MM.1S (cell line): ENCODE measurements at regions not wholly inside any gene's neighbourhood (a gene's known extent, or its start where the extent isn't known, plus 50 kb on each side); places are given as distances from the start of the nearest gene placed in this dataset.

Source experiments
- DNase-seq: peaks from one replicate; pipeline ENCODE4 v3.0.0-alpha.2; 2015
- H2AFZ ChIP-seq: fragments of 300-600 bp; sonication (generic); 2 replicates; pipeline ENCODE4 v1.6.0; 2016; ENCODE audit warnings: antibody characterized with exemption, low read length
- H3F3A ChIP-seq: fragments of 300-600 bp; sonication (generic); 2 replicates; pipeline ENCODE4 v1.6.1; 2016; ENCODE audit warnings: mild to moderate bottlenecking, antibody characterized with exemption, low read length, moderate library complexity, mixed read lengths; ENCODE audit not compliant: insufficient read depth
- H3K27ac ChIP-seq: fragments of 300-600 bp; sonication (generic); 2 replicates; pipeline ENCODE4 v1.5.1; 2016; ENCODE audit warnings: mild to moderate bottlenecking, low read length
- H3K27me3 ChIP-seq: fragments of 300-600 bp; sonication (generic); replicated peaks from 2 replicates; pipeline ENCODE4 v1.6.0; 2016; ENCODE audit warnings: low read length; ENCODE audit not compliant: insufficient read depth
- H3K36me3 ChIP-seq: fragments of 300-600 bp; sonication (generic); replicated peaks from 2 replicates; pipeline ENCODE4 v1.6.1; 2016; ENCODE audit warnings: mild to moderate bottlenecking, low read length, mixed read lengths; ENCODE audit not compliant: insufficient read depth
- H3K4me1 ChIP-seq: fragments of 300-600 bp; sonication (generic); 2 replicates; pipeline ENCODE4 v1.6.1; 2016; ENCODE audit warnings: low read length, mixed read lengths
- H3K4me2 ChIP-seq: fragments of 300-600 bp; sonication (generic); 2 replicates; pipeline ENCODE4 v1.6.0; 2016; ENCODE audit warnings: low read depth, low read length
- H3K4me3 ChIP-seq: fragments of 300-600 bp; sonication (generic); 2 replicates; pipeline ENCODE4 v1.5.1; 2016; ENCODE audit warnings: low read length, mixed read lengths
- H3K79me2 ChIP-seq: fragments of 300-600 bp; sonication (generic); 2 replicates; pipeline ENCODE4 v1.6.1; 2016; ENCODE audit warnings: mixed run types, low read length, mixed read lengths
- H3K9ac ChIP-seq: fragments of 300-600 bp; sonication (generic); 2 replicates; pipeline ENCODE4 v1.6.1; 2016; ENCODE audit warnings: low read length, mixed read lengths
- H3K9me2 ChIP-seq: fragments of 300-600 bp; sonication (generic); replicated peaks from 2 replicates; pipeline ENCODE4 v1.6.1; 2016; ENCODE audit warnings: mild to moderate bottlenecking, low read length, mixed read lengths; ENCODE audit not compliant: insufficient read depth
- H3K9me3 ChIP-seq: fragments of 300-600 bp; sonication (generic); replicated peaks from 2 replicates; pipeline ENCODE4 v1.6.1; 2016; ENCODE audit warnings: mild to moderate bottlenecking, low read length, mixed read lengths; ENCODE audit not compliant: insufficient read depth
- H4K20me1 ChIP-seq: fragments of 300-600 bp; sonication (generic); 2 replicates; pipeline ENCODE4 v1.6.1; 2016; ENCODE audit warnings: mild to moderate bottlenecking, low read length, moderate library complexity, mixed read lengths; ENCODE audit not compliant: insufficient read depth
- EZH2 ChIP-seq: fragments of 300-600 bp; sonication (generic); optimal IDR thresholded peaks from 2 replicates; pipeline ENCODE3; 2017; ENCODE audit warnings: low read depth, mild to moderate bottlenecking, antibody characterized with exemption, low read length, mixed read lengths
- EZH2phosphoT487 ChIP-seq: fragments of 300-600 bp; sonication (generic); IDR thresholded peaks from 2 replicates; pipeline ENCODE4 v1.6.1; 2018; ENCODE audit warnings: antibody characterized with exemption, low read length
- TF ChIP-seq, protein P1 (sequence below): fragments of 300-600 bp; sonication (generic); IDR thresholded peaks from 2 replicates; pipeline ENCODE4 v1.5.1; 2016; ENCODE audit warnings: antibody characterized with exemption, low read length, mixed read lengths

DNA sequence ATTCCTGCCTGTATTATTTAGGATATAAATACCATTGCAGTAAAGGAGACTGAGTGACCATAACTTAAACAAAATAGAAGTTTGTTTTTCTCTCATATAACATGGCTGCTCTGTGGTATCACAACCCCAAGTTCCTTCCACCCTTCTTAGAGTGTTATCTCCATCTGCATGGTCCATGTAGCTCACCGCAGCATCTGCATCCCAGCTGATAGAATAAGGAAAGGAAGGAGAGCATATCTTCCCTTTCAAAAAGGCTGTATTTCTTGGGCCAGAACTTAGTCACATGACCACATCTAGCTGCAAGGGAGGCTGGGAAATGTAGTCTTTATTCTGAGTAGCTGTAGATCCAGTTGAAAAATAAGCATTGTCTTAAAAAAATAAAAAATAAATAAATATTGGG is 184.8 kb upstream of the NUDT4 start:
- Histone ChIP-seq H3K27me3 (no peaks in the 10 kb centered on the region), H3K4me1 (no peaks in the 10 kb centered on the region), H3F3A (no peaks in the 10 kb centered on the region), H3K9me3 (no peaks in the 10 kb centered on the region), H2AFZ (0 out of 2 replicates have a peak overlapping the region, but pooled peaks have one; percentile 10), H3K9ac (no peak overlapping the region), H3K27ac (no peak overlapping the region), H4K20me1 (no peaks in the 10 kb centered on the region), H3K4me3 (no peak overlapping the region), H3K9me2 (no peaks in the 10 kb centered on the region), H3K4me2 (no peak overlapping the region), H3K79me2 (no peaks in the 10 kb centered on the region), H3K36me3 (no peaks in the 10 kb centered on the region)
- TF ChIP-seq EZH2 (no peak), EZH2phosphoT487 (no peak)
- TF ChIP-seq, protein P1, sequence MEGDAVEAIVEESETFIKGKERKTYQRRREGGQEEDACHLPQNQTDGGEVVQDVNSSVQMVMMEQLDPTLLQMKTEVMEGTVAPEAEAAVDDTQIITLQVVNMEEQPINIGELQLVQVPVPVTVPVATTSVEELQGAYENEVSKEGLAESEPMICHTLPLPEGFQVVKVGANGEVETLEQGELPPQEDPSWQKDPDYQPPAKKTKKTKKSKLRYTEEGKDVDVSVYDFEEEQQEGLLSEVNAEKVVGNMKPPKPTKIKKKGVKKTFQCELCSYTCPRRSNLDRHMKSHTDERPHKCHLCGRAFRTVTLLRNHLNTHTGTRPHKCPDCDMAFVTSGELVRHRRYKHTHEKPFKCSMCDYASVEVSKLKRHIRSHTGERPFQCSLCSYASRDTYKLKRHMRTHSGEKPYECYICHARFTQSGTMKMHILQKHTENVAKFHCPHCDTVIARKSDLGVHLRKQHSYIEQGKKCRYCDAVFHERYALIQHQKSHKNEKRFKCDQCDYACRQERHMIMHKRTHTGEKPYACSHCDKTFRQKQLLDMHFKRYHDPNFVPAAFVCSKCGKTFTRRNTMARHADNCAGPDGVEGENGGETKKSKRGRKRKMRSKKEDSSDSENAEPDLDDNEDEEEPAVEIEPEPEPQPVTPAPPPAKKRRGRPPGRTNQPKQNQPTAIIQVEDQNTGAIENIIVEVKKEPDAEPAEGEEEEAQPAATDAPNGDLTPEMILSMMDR = no peak
- DNase-seq = no peak

GRCh38 chr12:93195511-93195910 is 182.2 kb upstream of the NUDT4 start:
- Histone ChIP-seq H3K36me3 (no peaks in the 10 kb centered on the region), H3K4me2 (no peak overlapping the region), H4K20me1 (no peaks in the 10 kb centered on the region), H3F3A (peaks cover 10% of the 10 kb centered on the region), H3K79me2 (no peaks in the 10 kb centered on the region), H3K9ac (no peak overlapping the region), H3K27ac (no peak overlapping the region), H3K4me3 (no peak overlapping the region), H2AFZ (no peak overlapping the region), H3K27me3 (no peaks in the 10 kb centered on the region), H3K9me2 (no peaks in the 10 kb centered on the region), H3K9me3 (no peaks in the 10 kb centered on the region), H3K4me1 (peaks cover 12% of the 10 kb centered on the region)
- DNase-seq = no peak
- TF ChIP-seq, protein P1 = no peak
- TF ChIP-seq EZH2 = no peak
- no peak for TF ChIP-seq EZH2phosphoT487

DNA sequence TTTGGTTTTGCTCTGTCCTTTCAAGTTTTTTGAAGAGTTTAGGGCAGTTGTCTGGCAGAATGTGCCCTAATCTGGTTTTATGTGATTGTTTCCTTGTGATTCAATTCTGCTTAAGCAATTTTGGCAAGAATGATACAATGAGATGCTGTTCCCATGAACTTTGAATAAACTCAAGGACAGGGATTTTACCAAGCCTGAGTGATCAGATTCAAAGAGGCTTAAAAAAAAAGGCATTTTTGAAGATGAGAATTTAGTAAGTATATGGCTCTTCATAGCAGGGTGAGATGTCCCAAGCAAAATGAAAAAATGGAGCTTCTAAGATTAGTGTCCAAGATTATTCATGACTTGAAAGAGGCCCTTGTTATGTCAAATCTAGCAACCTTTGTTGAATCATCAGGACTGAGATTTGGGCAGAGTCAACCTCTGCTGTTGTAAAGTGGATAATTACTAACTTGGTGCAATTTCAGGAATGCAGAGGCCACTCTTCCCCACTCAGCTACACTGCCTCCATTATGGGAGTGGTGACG is 180.6 kb upstream of the NUDT4 start:
- H3K4me2 ChIP-seq = no peak overlapping the region
- no peak overlapping the region for H3K4me3 ChIP-seq
- H2AFZ ChIP-seq = no peak overlapping the region
- H4K20me1 ChIP-seq = no peaks in the 10 kb centered on the region
- peaks cover 15% of the 10 kb centered on the region for H3F3A ChIP-seq
- H3K36me3 ChIP-seq = no peaks in the 10 kb centered on the region
- TF ChIP-seq EZH2phosphoT487 (no peak), EZH2 (no peak)
- no peaks in the 10 kb centered on the region for H3K9me2 ChIP-seq
- no peak overlapping the region for H3K9ac ChIP-seq
- peaks cover 20% of the 10 kb centered on the region for H3K4me1 ChIP-seq
- no peaks in the 10 kb centered on the region for H3K9me3 ChIP-seq
- no peaks in the 10 kb centered on the region for H3K79me2 ChIP-seq
- no peak for DNase-seq
- H3K27me3 ChIP-seq = no peaks in the 10 kb centered on the region
- H3K27ac ChIP-seq = no peak overlapping the region

DNA sequence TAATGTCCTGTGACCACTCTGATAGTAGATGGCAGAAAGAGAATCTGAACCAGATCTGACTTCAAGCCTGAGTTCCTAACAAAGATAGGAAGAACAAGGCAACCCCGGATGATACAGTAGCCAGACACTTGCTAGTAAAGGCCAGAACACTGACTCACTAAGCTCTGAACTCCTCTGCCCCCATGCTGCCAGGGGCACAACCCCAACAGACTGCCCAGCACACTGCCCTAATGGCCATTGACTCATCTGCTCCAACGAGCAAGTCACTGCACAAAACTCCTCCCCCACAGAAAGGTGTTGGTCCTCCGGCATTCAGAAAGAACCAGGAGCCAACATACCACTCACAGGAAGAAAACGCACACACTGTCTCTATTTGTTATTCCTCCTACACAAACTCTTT is 179.6 kb upstream of the NUDT4 start:
- Histone ChIP-seq H3K9me2 (no peaks in the 10 kb centered on the region), H3K4me3 (no peak overlapping the region), H3K27me3 (no peaks in the 10 kb centered on the region), H4K20me1 (no peaks in the 10 kb centered on the region), H3K4me1 (peaks cover 20% of the 10 kb centered on the region), H3K27ac (no peak overlapping the region), H3K9ac (no peak overlapping the region), H3K36me3 (no peaks in the 10 kb centered on the region), H3K9me3 (no peaks in the 10 kb centered on the region), H3F3A (peaks cover 15% of the 10 kb centered on the region), H3K79me2 (no peaks in the 10 kb centered on the region), H3K4me2 (no peak overlapping the region), H2AFZ (no peak overlapping the region)
- DNase-seq = no peak
- TF ChIP-seq EZH2phosphoT487 (no peak), EZH2 (no peak)
